DOHH2 (cell line): ENCODE measurements at regions not wholly inside any gene's neighbourhood (a gene's known extent, or its start where the extent isn't known, plus 50 kb on each side); places are given as distances from the start of the nearest gene placed in this dataset.

Experiments
- H3F3A ChIP-seq: fragments of 200-600 bp; sonication (generic), shearing (Covaris generic); 2 replicates; pipeline ENCODE4 v1.6.0; 2016; ENCODE audit warnings: antibody characterized with exemption, mild to moderate bottlenecking; ENCODE audit not compliant: control insufficient read depth, insufficient read depth
- H3K27ac ChIP-seq: fragments of 200-600 bp; sonication (generic); 2 replicates; pipeline ENCODE4 v1.5.1; 2014; ENCODE audit warnings: low read depth, mild to moderate bottlenecking, low read length, moderate library complexity
- H3K27me3 ChIP-seq: fragments of 200-600 bp; sonication (generic); 2 replicates; pipeline ENCODE4 v1.6.1; 2014; ENCODE audit warnings: mild to moderate bottlenecking, low read length, mixed read lengths; ENCODE audit not compliant: control insufficient read depth
- H3K36me3 ChIP-seq: fragments of 200-600 bp; sonication (generic); 2 replicates; pipeline ENCODE4 v1.6.1; 2014; ENCODE audit warnings: mild to moderate bottlenecking, low read length, moderate library complexity, mixed read lengths; ENCODE audit not compliant: control insufficient read depth
- H3K4me1 ChIP-seq: fragments of 200-600 bp; sonication (generic); 2 replicates; pipeline ENCODE4 v1.6.1; 2014; ENCODE audit warnings: mild to moderate bottlenecking, low read length, mixed read lengths; ENCODE audit not compliant: control insufficient read depth
- H3K4me2 ChIP-seq: fragments of 200-600 bp; sonication (generic); 2 replicates; pipeline ENCODE4 v1.6.0; 2014; ENCODE audit warnings: mild to moderate bottlenecking, low read length, moderate library complexity
- H3K4me3 ChIP-seq: fragments of 200-600 bp; sonication (generic); 2 replicates; pipeline ENCODE4 v1.5.1; 2014; ENCODE audit warnings: mild to moderate bottlenecking, low read length, mixed read lengths
- H3K79me2 ChIP-seq: fragments of 200-600 bp; sonication (generic); 2 replicates; pipeline ENCODE4 v1.6.1; 2014; ENCODE audit warnings: mild to moderate bottlenecking, low read length, mixed read lengths; ENCODE audit not compliant: control insufficient read depth
- H3K9me2 ChIP-seq: fragments of 200-600 bp; sonication (generic); replicated peaks from 2 replicates; pipeline ENCODE4 v1.6.1; 2014; ENCODE audit warnings: mild to moderate bottlenecking, low read length, mixed read lengths; ENCODE audit not compliant: control insufficient read depth
- H3K9me3 ChIP-seq: fragments of 200-600 bp; sonication (generic); 2 replicates; pipeline ENCODE4 v1.6.1; 2014; ENCODE audit warnings: antibody characterized with exemption, low read length, mixed read lengths; ENCODE audit not compliant: control insufficient read depth, insufficient read depth
- H4K20me1 ChIP-seq: fragments of 200-600 bp; sonication (generic); 2 replicates; pipeline ENCODE4 v1.6.0; 2014; ENCODE audit warnings: low read depth, mild to moderate bottlenecking, antibody characterized with exemption, low read length, moderate library complexity; ENCODE audit not compliant: control insufficient read depth, insufficient read depth
- EZH2phosphoT487 ChIP-seq: fragments of 200-600 bp; sonication (generic); IDR thresholded peaks from 2 replicates; pipeline ENCODE4 v1.6.1; 2017; ENCODE audit warnings: borderline replicate concordance, mild to moderate bottlenecking, antibody characterized with exemption, low read length, moderate library complexity, mixed read lengths
- TF ChIP-seq, protein P1 (sequence below): fragments of 200-600 bp; sonication (generic); IDR thresholded peaks from one replicate; pipeline ENCODE4 v1.5.1; 2014; ENCODE audit warnings: antibody characterized with exemption, mild to moderate bottlenecking, low read depth, low read length; ENCODE audit not compliant: poor library complexity, severe bottlenecking

DNA sequence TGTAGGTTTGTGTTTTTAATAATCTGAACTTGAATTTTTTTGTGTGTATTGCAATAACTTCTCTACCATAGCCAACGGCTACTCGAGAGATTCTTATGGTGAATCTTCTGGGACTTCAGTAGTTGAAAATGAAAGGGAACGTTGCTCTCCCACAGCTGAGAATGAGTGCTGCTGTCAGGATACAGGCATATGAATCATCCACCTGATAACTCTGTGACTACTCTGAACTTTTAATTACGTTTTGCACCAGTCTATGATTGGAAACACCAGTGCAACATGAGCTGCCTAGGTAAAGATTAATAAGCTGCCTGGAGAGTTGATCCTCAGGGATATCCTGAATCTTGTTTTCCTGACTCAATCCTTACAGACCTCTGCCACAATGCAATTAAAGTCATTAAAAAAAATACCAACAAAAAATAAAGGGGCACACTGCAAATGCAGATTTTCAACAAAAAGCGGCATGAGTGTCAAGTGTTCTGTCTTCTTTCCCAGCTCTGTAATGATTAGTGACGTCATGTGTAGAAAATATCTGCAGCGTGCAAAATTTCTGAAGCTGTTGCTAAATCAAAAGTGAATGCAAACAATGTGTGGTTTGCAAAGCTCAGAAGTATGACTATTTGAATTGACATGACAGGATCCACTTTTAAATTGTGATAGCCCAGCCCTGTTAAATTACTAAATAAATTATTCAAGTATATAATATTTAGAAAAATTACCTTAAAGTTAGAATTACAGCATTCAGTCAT lies 432.2 kb downstream of the HTR1B start:
- H4K20me1 ChIP-seq: no peaks in the 10 kb centered on the region
- H3K4me3 ChIP-seq: no peak overlapping the region
- no peak overlapping the region for H3K27ac ChIP-seq
- H3K9me2 ChIP-seq: no peaks in the 10 kb centered on the region
- no peaks in the 10 kb centered on the region for H3K79me2 ChIP-seq
- no peaks in the 10 kb centered on the region for H3K36me3 ChIP-seq
- H3K4me2 ChIP-seq: no peak overlapping the region
- H3K27me3 ChIP-seq: no peaks in the 10 kb centered on the region
- no peaks in the 10 kb centered on the region for H3K4me1 ChIP-seq
- H3K9me3 ChIP-seq: no peaks in the 10 kb centered on the region
- H3F3A ChIP-seq: no peaks in the 10 kb centered on the region
- TF ChIP-seq, protein P1, sequence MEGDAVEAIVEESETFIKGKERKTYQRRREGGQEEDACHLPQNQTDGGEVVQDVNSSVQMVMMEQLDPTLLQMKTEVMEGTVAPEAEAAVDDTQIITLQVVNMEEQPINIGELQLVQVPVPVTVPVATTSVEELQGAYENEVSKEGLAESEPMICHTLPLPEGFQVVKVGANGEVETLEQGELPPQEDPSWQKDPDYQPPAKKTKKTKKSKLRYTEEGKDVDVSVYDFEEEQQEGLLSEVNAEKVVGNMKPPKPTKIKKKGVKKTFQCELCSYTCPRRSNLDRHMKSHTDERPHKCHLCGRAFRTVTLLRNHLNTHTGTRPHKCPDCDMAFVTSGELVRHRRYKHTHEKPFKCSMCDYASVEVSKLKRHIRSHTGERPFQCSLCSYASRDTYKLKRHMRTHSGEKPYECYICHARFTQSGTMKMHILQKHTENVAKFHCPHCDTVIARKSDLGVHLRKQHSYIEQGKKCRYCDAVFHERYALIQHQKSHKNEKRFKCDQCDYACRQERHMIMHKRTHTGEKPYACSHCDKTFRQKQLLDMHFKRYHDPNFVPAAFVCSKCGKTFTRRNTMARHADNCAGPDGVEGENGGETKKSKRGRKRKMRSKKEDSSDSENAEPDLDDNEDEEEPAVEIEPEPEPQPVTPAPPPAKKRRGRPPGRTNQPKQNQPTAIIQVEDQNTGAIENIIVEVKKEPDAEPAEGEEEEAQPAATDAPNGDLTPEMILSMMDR: no peak
- no peak for TF ChIP-seq EZH2phosphoT487

- H3K36me3 ChIP-seq: no peaks in the 10 kb centered on the region
- no peak overlapping the region for H3K4me2 ChIP-seq
- no peak overlapping the region for H3K27ac ChIP-seq
- H3F3A ChIP-seq: no peaks in the 10 kb centered on the region
- H3K79me2 ChIP-seq: no peaks in the 10 kb centered on the region
- no peaks in the 10 kb centered on the region for H3K4me1 ChIP-seq
- no peaks in the 10 kb centered on the region for H3K9me3 ChIP-seq
- H4K20me1 ChIP-seq: no peaks in the 10 kb centered on the region
- no peaks in the 10 kb centered on the region for H3K27me3 ChIP-seq
- TF ChIP-seq EZH2phosphoT487: no peak
- TF ChIP-seq, protein P1: no peak
- no peaks in the 10 kb centered on the region for H3K9me2 ChIP-seq
- no peak overlapping the region for H3K4me3 ChIP-seq
These were observed 436.9 kb downstream of the HTR1B start for GRCh38 chr6:77026341-77026740.

DNA sequence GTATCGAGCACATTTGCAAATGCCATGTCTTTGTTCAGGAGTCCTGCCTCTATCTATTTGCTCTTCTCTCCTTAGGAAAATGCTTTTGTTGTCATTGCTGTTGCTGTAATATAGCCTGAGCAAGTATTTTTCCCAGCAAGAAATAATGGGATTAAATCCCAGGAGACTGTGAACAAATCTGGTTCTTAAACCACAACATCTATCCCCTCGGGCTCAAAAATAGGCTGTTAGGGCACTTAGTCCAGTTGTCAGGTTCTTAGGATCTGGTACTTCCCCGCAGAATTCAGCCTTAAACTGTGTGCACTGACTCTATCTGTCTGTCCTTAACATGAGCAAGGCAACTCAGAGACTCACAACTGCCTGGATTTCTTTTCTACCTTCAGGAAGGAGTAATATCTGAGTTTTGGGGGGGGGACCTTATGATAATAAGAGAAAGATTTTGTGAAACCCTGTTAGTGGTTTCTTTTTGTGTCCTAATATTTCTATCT lies 437.5 kb downstream of the HTR1B start:
- TF ChIP-seq EZH2phosphoT487: no peak
- TF ChIP-seq, protein P1: no peak
- Histone ChIP-seq H3K4me2 (no peak overlapping the region), H3K27ac (no peak overlapping the region), H3K27me3 (no peaks in the 10 kb centered on the region), H3K36me3 (no peaks in the 10 kb centered on the region), H3K79me2 (no peaks in the 10 kb centered on the region), H4K20me1 (no peaks in the 10 kb centered on the region), H3K9me3 (no peaks in the 10 kb centered on the region), H3K4me1 (no peaks in the 10 kb centered on the region), H3K9me2 (no peaks in the 10 kb centered on the region), H3F3A (no peaks in the 10 kb centered on the region), H3K4me3 (no peak overlapping the region)
